ENCODE measurements at regions not wholly inside any gene's neighbourhood (a gene's known extent, or its start where the extent isn't known, plus 50 kb on each side); places are given as distances from the start of the nearest gene placed in this dataset.
"Not testable (repeated sequence)": the region's sequence is repeated elsewhere in the genome, so short reads cannot be mapped to it uniquely, and the experiment has no call there.

DNA sequence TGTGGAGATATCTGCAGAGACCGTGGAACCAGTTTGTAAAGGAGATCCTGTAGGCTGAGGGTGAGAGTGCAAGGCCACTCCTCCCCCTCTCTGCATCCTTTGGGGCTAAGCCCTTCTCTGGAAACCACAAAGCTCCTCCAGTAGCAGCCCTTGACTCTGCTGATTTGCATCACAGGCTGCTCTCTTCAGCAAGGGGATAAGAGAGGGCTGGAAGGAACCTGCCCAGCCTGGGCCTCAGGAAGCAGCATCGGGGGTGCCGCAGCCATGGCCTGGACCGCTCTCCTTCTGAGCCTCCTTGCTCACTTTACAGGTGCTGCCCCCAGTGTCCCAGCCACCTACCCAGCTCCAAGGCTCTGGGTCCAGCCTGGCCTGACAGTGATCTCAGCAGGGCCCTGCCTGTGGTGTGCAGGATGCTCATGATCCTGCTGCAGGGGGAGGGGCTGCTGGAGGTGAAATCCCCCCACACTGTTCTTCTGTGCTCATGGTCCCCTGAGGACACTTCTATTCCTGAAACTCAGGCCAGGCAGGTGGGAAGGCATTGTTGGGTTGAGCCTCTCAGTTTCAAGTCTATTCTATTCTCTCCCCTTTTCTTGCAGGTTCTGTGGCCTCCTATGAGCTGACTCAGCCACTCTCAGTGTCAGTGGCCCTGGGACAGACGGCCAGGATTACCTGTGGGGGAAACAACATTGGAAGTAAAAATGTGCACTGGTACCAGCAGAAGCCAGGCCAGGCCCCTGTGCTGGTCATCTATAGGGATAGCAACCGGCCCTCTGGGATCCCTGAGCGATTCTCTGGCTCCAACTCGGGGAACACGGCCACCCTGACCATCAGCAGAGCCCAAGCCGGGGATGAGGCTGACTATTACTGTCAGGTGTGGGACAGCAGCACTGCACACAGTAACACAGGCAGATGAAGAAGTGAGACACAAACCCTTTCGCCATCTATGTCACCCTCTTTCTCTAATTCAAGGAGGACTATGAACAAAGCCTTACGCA, 68.5 kb upstream of the IGLL5 start:
- no peak overlapping the region for H3K4me3 ChIP-seq (replicated peaks in 1 of 2; ENCODE audit: low read depth in 2 of 2, low read length in 2 of 2)
- TF ChIP-seq, protein P1, sequence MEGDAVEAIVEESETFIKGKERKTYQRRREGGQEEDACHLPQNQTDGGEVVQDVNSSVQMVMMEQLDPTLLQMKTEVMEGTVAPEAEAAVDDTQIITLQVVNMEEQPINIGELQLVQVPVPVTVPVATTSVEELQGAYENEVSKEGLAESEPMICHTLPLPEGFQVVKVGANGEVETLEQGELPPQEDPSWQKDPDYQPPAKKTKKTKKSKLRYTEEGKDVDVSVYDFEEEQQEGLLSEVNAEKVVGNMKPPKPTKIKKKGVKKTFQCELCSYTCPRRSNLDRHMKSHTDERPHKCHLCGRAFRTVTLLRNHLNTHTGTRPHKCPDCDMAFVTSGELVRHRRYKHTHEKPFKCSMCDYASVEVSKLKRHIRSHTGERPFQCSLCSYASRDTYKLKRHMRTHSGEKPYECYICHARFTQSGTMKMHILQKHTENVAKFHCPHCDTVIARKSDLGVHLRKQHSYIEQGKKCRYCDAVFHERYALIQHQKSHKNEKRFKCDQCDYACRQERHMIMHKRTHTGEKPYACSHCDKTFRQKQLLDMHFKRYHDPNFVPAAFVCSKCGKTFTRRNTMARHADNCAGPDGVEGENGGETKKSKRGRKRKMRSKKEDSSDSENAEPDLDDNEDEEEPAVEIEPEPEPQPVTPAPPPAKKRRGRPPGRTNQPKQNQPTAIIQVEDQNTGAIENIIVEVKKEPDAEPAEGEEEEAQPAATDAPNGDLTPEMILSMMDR (IDR thresholded peaks at IDR 0.05; ENCODE audit: low read depth, low read length) = no peak
- no peak for DNase-seq (ENCODE audit: low read depth in 2 of 2)

GRCh38 chr22:22820076-22820475, 67.5 kb upstream of the IGLL5 start:
- no peak overlapping the region for H3K4me3 ChIP-seq (replicated peaks in 1 of 2; ENCODE audit: low read depth in 2 of 2, low read length in 2 of 2)
- TF ChIP-seq, protein P1 (IDR thresholded peaks at IDR 0.05; ENCODE audit: low read depth, low read length) = no peak
- no peak for DNase-seq (ENCODE audit: low read depth in 2 of 2)

DNA sequence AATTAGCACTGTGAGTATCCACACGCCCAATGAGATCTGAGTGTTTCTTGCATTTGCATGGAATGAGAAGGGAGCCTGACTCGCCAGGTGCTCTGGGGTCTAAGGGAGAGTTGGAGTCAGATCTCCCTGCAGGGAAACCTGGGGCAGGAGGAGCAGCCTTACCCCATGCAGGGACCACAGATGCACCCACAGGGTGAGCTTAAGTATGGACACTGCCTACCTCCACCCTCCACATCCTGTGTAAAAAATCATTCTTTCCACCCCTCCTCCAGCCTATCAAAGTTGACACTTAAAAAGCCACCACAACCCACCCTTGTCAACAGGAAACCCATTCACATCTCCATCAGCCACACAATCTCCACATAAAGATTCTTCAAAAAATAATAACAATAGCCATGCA, 67.0 kb upstream of the IGLL5 start:
- no peak overlapping the region for H3K4me3 ChIP-seq (replicated peaks in 1 of 2; ENCODE audit: low read depth in 2 of 2, low read length in 2 of 2)
- TF ChIP-seq, protein P1 (IDR thresholded peaks at IDR 0.05; ENCODE audit: low read depth, low read length) = no peak
- DNase-seq (ENCODE audit: low read depth in 2 of 2) = no peak

DNA sequence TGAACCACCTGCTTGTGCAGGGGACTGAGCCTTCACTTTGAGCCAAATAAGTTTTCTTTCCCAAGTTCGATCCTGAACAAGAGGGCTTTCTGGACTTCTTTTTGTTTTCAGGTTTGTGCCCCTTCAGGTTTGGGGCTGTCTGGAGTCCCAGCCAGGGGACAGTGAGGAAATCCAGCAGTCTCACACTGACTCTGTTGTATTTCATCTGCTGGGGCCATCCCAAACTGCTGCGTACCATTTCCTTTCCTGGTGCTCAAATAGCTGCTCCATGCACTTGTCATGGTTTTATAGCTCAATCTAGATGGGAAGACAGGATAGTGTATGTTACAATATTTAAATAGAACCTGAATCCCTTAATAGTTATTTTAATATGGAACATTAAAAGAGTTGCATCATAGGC, 66.3 kb upstream of the IGLL5 start:
- TF ChIP-seq, protein P1 (IDR thresholded peaks at IDR 0.05; ENCODE audit: low read depth, low read length) = no peak
- DNase-seq (ENCODE audit: low read depth in 2 of 2) = no peak
- no peak overlapping the region for H3K4me3 ChIP-seq (replicated peaks in 1 of 2; ENCODE audit: low read depth in 2 of 2, low read length in 2 of 2)

DNA sequence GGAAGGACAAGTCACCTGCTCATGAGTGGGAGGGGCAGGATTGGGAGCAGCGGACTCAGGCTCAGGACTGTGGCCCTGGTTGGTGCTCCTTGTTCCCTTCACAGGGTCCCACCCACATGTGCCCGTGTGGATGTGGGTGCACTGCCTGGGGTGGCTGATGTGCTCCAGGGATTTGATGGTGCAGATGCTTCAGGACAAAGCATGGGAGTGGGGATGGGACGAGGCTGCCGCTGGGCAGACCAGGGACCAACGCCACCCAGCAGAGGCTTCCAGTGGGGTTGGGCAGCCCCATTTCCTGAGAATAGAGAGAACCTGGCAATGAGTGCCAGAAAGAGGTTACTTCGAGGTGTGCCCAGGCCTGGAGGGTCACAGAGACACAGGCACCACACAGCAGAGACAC, 65.5 kb upstream of the IGLL5 start:
- H3K4me3 ChIP-seq (replicated peaks in 1 of 2; ENCODE audit: low read depth in 2 of 2, low read length in 2 of 2) = no peak overlapping the region

DNA sequence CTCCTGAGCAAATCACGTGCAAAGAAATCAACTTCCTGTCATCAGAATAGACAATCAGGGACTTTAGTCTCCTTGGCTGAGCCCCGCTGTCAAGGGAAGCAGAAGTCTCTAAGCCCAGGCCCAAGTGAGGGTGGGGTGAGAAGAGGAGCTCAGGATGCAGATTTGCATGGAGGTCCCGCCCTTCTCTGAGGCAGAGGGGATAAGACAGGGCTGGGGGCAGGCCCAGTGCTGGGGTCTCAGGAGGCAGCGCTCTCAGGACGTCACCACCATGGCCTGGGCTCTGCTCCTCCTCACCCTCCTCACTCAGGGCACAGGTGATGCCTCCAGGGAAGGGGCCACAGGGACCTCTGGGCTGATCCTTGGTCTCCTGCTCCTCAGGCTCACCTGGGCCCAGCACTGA, 65.1 kb upstream of the IGLL5 start:
- not testable (repeated sequence) for DNase-seq (ENCODE audit: low read depth in 2 of 2); H3K4me3 ChIP-seq (replicated peaks in 1 of 2; ENCODE audit: low read depth in 2 of 2, low read length in 2 of 2)

More for the DNA sequence above, 65.5 kb upstream of the IGLL5 start:
- DNase-seq (ENCODE audit: low read depth in 2 of 2) = no peak
- TF ChIP-seq, protein P1 (IDR thresholded peaks at IDR 0.05; ENCODE audit: low read depth, low read length) = no peak

DNA sequence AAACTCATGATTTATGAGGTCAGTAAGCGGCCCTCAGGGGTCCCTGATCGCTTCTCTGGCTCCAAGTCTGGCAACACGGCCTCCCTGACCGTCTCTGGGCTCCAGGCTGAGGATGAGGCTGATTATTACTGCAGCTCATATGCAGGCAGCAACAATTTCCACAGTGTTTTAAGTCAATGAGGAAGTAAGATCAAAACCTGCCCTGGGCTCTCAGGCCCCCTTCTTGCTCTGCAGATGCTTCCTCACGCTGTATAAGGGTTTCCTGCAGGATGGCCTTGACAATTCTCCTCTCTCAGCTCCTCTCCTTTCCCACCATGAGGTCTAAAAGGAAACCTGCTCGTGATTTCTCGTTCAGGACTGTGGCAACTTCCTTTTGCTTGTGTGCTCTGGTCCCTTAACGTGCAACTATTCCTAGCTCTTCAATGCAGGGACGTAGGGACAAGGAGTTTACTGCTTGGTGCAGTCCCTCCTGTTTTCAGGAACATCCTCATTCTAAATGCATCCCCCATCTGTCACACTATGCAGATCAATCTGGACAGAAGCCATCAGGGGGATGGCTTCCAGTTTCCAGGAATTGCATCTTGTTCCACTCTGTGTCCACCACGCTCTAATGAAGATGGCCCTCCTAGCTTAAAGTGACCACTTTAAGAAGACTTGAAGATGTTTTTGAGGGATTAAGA, 64.3 kb upstream of the IGLL5 start:
- TF ChIP-seq, protein P1 (IDR thresholded peaks at IDR 0.05; ENCODE audit: low read depth, low read length) = no peak
- no peak overlapping the region for H3K4me3 ChIP-seq (replicated peaks in 1 of 2; ENCODE audit: low read depth in 2 of 2, low read length in 2 of 2)
- no peak for DNase-seq (ENCODE audit: low read depth in 2 of 2)
